HG02759 (cell line): ENCODE measurements at regions not wholly inside any gene's neighbourhood (a gene's known extent, or its start where the extent isn't known, plus 50 kb on each side); places are given as distances from the start of the nearest gene placed in this dataset.

Experiments used
- ATAC-seq: cut with Tn5 transposase; IDR thresholded peaks from one replicate; pipeline ENCODE4 v1.9.1; 2021; ENCODE audit warnings: mild to moderate bottlenecking, moderate library complexity; ENCODE audit not compliant: unreplicated experiment

DNA sequence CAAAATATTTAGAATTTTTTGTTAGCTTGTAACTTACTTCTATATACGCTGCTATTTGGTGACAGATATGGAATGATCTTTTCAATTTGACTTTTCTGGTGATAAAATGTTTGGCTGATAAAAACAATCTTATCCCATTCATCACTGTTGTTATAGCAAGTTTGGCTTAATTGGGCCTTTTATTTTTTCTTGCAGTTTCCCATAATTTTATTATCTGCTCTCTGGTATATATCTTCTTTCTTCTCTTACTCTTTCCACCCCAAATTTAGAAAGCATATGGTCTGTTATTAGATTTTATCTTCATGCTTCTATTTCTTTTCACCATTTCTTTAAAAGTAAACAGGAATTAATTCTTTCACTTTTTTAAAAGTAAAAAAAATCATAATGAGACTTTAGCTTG lies 474.4 kb downstream of the TLE1 start:
- ATAC-seq = no peak

DNA sequence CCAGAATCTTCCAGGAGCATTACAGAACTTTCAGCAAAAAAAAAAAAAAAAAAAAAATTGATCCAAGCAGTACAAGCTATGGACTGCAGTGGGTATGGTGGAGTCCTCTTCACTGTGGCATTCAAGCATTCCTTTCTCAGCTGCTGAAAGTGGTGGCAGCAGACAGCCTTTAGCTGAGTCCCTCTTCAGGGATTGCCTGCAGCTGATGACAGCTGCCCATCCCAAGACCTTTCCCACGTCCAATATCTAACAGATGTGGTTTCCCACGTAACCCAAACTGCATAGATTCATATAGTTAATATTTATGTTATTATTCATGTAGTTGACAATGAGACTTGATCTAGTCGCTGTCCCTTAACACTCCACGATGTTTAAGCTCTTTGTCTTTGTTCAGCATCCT lies 475.9 kb downstream of the TLE1 start:
- ATAC-seq = no peak

DNA sequence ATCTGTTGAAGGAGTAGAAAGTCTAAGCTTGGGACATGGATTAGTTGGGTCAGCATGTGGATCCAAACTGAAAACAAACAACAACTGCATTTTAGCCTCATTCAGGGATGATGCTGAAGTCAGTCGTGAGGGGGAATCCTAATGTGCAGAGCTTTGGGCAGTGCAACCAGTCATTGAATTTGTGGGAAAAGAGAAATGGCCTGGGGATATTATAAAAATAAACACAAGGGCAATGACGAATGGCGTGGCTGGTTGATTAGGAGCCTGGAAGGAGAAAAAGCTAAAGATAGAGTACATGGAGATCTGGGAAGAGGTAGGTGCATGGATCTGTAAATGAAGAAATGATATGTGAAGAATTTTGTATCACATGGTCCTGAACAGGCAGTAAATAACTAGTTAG lies 477.6 kb downstream of the TLE1 start:
- no peak for ATAC-seq

- no peak for ATAC-seq
Observed at GRCh38 chr9:81207651-81208050, 481.7 kb downstream of the TLE1 start.

DNA sequence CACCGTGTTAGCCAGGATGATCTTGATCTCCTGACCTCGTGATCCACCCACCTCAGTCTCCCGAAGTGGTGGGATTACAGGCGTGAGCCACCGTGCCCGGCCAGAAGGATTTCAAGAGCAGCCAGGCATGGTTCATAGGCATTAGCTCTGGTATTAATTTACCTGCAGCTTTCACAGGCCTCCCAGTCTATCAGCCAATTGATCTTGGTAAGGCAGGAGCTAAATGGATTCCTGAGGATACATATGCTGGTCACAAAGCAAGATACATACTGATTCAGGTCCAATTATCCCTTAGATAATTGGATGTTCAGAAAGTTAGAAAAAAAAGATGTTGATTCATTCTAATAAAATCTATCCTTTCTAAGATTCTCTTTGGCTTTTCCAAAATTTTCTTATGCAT lies 487.1 kb downstream of the TLE1 start:
- ATAC-seq = no peak

- no peak for ATAC-seq
Observed at GRCh38 chr9:81195206-81195605, 494.1 kb downstream of the TLE1 start.

DNA sequence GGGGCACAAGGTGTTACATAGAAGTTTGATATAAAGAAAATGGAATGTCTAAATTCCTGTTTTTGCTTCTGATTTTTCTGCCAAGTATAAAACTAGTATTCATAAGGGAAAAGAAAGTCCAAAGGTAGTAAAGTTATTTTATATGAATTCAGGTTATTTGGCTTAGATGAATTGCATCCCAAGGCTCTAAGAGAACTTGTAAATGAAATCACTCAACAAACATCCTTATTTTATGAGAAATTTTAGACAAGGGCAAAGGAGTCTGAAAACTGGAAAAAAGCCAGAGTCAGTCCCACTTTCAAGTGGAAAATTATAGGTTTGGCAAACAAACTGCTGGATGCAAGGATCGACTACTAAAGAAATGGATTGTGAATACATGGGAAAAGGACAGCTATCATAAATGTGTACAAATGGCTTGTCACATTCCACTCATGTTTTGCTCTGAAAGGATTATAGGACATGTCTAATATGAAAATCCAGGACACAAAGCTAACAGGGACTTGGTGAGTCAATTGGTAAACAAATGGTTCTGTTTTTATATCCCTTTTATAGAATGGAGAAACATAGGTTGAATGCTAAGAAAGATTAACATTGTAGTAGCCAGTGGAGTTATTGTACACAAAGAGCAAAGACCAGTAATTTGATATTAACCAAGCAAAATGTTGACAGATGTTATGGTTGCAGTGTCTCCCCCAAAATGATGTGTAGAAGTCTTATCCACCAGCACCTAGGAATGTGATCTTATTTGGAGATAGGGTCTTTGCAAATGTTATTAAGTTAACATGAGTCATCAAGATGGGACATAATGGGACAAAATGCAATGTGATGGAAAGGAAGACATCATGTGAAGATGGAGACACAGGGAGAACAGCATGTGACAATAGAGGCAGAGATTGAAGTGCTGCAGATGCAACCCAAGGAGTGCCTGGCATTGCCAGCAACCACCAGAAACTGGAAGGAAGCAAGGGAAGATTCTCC lies 495.7 kb downstream of the TLE1 start:
- no peak for ATAC-seq

- no peak for ATAC-seq
Observed at GRCh38 chr9:81191222-81191621, 498.1 kb downstream of the TLE1 start.

DNA sequence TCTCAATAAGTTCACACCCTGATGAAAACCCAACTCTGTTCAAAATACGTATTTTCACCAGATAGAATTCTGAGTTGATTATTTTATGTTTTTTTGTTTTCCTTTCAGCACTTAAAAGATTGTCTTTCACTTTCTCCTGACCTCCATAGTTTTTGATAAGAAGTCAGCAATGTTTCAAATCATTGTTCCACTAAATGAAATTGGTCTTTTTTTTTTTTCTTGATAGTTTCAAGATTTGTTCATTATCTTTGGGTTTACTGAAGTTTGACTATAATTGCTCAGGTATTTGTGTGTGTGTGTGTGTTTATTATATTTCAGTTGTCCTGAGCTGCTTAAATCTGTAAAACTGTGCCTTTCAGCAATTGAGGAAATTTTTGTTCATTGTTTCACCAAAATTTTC lies 498.7 kb downstream of the TLE1 start:
- no peak for ATAC-seq

- ATAC-seq = no peak
Observed at GRCh38 chr9:81183761-81184160, 505.6 kb downstream of the TLE1 start.

DNA sequence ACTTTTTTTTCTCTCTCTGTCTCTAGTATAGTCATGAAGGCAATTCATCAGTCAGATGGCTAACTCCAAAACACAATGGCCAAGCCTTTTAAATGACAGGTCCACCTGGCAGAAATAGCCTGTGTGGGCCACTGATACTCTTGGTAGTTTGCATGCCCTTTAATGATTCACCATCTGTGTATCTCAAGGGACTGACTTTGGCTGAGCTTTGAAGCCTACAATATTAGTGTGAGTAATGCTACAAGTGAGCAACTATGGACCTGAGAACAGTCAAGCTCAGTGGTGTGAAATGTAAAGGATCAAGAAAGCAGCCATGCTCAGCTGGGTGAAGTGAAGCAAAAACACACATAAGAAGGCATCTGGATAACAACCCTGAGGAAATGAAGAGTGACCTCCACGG lies 506.9 kb downstream of the TLE1 start:
- ATAC-seq = no peak

- ATAC-seq = no peak
Observed at GRCh38 chr9:81174023-81174422, 515.3 kb downstream of the TLE1 start.

DNA sequence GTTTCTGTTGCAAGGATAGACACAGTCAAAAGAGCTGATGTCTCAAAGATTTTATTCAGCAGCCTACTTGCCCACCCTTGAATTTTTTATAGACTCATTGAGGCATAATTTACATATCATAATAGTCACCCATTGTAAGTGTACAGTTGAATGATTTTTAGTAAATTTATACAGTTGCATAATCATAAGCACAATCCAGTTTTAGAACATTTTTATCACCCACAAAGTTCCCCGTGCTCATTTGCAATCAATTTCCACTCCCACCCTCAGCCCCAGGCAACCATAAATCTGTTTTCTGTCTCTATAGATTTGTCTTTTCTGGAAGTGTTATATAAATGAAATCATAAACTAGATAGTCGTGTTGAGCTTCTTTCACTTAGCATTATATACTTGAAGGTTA lies 517.7 kb downstream of the TLE1 start:
- ATAC-seq = no peak

- ATAC-seq = no peak
Observed at GRCh38 chr9:81162361-81162760, 527.0 kb downstream of the TLE1 start.

DNA sequence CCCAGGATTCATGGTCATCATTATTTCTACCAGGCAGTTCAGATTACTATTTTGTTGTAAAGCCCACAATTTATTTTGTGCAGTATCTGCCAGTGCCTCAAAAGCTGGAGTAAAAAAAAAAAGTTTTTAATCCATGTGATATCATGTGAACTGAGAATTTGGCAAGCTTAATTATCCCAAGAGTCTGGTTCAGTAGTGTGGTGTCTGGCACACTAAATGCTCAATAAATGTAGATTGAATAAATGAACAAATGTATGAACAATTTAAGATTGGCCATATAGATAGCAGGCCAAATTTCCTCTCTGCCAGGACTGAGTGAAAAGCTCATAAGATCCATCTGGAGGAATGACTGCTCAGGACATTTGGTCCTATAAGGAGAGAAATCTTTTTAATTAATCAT lies 533.0 kb downstream of the TLE1 start:
- ATAC-seq = no peak

DNA sequence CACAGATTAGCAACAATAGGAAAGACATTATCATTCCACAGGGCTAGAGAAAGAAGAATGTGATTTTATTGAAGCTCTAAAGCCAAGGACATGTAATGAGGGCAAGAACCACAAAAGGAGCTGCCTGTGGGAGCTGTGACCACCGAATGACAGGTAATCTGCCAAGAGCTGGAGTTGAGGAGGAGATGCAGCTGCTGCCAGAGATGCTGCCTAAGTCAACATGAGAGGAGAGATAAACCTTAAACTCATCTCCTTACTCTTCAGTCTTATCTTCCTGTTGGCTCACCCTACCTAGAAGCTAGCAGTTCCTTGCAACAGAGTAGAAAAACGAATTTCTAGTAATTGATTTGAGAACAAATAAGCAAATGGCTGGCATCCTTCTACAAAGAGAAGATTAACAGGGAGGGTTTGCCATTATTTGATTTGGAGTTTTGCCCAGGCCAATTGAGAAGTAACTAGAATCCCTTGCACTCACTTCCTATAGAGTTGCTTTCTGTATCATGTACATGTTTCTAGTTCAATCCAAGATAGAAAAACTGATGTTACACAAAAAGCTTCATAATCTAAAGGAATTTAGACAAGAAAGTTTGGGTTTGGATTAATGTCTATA lies 539.2 kb downstream of the TLE1 start:
- ATAC-seq = no peak

DNA sequence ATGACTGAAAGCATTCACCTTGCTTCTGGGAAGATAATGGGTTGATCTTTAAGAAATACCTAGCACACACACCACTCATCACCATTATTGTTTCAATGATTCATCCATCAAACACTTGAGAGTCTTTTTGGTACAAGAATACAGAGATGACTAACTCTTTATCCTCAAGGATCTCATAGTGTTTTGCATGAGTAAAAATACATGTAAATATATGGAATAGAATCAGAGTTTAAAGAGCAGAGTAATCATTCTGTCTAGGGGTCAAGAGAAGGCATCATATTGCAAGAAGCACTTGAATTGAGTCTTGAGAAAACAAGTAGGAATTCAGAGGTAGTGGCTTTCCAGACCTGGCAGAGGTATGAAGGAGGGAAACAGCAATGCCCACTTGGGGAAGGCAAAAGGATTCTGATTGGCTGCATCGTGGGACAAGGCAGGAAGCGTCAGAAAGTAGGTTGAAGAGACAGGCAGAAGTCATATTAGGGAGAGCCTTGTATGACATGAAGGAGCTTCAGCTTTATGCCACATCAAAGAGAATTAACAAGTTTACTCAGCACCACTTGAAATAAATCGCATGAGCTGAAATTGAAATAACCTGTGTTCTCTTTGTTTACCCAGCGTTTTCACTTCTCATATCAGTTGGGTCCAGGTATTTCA lies 542.5 kb downstream of the TLE1 start:
- ATAC-seq = no peak

- no peak for ATAC-seq
Observed at GRCh38 chr9:81146241-81146640, 543.1 kb downstream of the TLE1 start.

- no peak for ATAC-seq
Observed at GRCh38 chr9:81145331-81145963, 543.9 kb downstream of the TLE1 start.

DNA sequence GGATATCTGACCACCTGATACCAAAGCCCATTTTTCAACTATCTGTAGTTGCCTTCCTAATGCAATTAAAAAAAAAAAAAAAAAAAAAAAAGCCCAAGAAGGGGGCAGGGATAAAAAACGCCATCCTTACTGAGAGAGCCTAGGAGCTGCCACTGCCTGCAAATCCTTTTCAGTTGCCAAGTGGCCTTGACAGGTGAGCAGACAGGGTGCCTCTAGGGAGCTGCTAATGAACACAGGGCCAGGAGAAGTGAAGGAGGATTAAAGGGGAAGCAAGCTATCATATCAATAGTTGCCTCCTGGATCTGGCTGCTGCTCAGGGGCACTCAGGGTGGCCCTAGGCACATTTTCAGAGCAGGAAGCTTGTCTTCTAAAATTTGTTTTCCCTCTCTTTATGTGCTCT lies 547.4 kb downstream of the TLE1 start:
- no peak for ATAC-seq

DNA sequence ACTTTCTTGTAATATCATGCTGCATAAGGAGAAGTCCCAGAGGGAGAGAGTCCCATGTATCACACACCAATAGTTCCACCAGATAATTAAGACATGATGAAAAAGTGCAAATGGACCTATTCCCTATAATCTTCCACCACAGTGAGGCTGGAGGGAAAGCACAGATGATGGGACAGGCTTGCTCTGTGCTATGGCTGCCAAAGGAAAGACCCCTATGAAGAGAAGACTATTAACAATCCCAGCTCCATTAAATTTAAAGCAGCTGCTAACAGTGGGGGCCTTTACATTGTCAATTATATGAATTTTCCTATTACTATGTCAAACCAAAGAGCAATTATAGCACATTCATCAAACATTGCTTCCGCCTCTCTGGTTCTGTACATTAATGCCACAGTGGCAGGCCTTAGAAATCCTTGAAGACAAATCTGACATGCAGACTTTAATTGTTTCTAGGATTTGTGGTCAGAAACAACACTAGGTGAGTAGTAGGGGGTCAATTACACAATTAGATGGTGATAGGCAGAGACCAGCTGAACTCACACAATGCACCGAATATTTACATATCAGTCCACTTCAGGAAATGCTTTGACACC lies 551.3 kb downstream of the TLE1 start:
- no peak for ATAC-seq
